H1 (cell line): ENCODE measurements at regions not wholly inside any gene's neighbourhood (a gene's known extent, or its start where the extent isn't known, plus 50 kb on each side); places are given as distances from the start of the nearest gene placed in this dataset.
A peak's percentile ranks its signal among the peaks of the same experiment; 100 is the strongest.

ENCODE experiments used
- CTCF ChIA-PET: fragments of 300-600 bp; sonication (Branson Sonifier 250); formaldehyde crosslinking; loops from one replicate; lab custom pipeline; 2021; ENCODE audit not compliant: partially characterized antibody; lab: Charles Lee
- POLR2A ChIA-PET: fragments of 300-600 bp; sonication (Branson Sonifier 250); formaldehyde crosslinking; loops from one replicate; lab custom pipeline; 2021; ENCODE audit warnings: inconsistent platforms; ENCODE audit not compliant: partially characterized antibody; lab: Charles Lee
- DNase-seq, 2 experiments: peaks; one replicate each; pipeline versions ENCODE4 v3.0.0 to v3.0.0-alpha.2; 2010 to 2022; ENCODE audit warnings: low spot score in 2 of 2, low read depth in 1 of 2, mixed read lengths in 1 of 2
- FAIRE-seq: peaks from 2 replicates; lab custom pipeline; 2011; peaks lifted over from hg19 to GRCh38; lab: Jason Lieb, UNC
- H2AFZ ChIP-seq: 2 replicates; pipeline ENCODE4 v1.8.1; 2012; ENCODE audit warnings: low read length, inconsistent platforms
- H2AK5ac ChIP-seq: 2 replicates; pipeline ENCODE4 v1.6.1; 2013; ENCODE audit warnings: low read depth, low read length
- H2BK120ac ChIP-seq: replicated peaks from 2 replicates; pipeline ENCODE3; 2013; ENCODE audit warnings: low read depth, low read length, inconsistent platforms
- H2BK12ac ChIP-seq: 2 replicates; pipeline ENCODE4 v1.6.1; 2013; ENCODE audit warnings: low read depth, low read length
- H2BK15ac ChIP-seq: 2 replicates; pipeline ENCODE4 v1.6.1; 2013; ENCODE audit warnings: low read length
- H2BK20ac ChIP-seq: 2 replicates; pipeline ENCODE4 v1.6.1; 2013; ENCODE audit warnings: low read length
- H2BK5ac ChIP-seq: 2 replicates; pipeline ENCODE4 v1.6.1; 2013; ENCODE audit warnings: low read depth, low read length
- H3K14ac ChIP-seq: 2 replicates; pipeline ENCODE4 v1.6.1; 2013; ENCODE audit warnings: inconsistent platforms; ENCODE audit not compliant: insufficient read length
- H3K18ac ChIP-seq: 2 replicates; pipeline ENCODE4 v1.6.1; 2013; ENCODE audit warnings: low read length; ENCODE audit errors: extremely low read depth
- H3K23ac ChIP-seq: 2 replicates; pipeline ENCODE4 v1.6.1; 2013; ENCODE audit warnings: inconsistent platforms; ENCODE audit not compliant: insufficient read length
- H3K23me2 ChIP-seq: 2 replicates; pipeline ENCODE4 v1.6.1; 2013; ENCODE audit warnings: low read depth, low read length
- H3K27ac ChIP-seq: 2 replicates; pipeline ENCODE4 v1.6.1; 2011; ENCODE audit warnings: low read depth, low read length, inconsistent platforms
- H3K27me3 ChIP-seq, 4 experiments: replicated peaks in 1 of 4; 1 replicate in 1 of 4; 2 replicates in 3 of 4; pipeline versions ENCODE4 v1.6.1 to v1.8.1; 2011 to 2013; ENCODE audit warnings: low read length in 3 of 4, mild to moderate bottlenecking in 3 of 4, inconsistent platforms in 2 of 4, mixed read lengths in 2 of 4, moderate library complexity in 1 of 4; ENCODE audit not compliant: control insufficient read depth in 3 of 4, insufficient read depth in 3 of 4; ENCODE audit errors: extremely low read depth in 1 of 4
- H3K36me3 ChIP-seq, 4 experiments: 2 replicates each; pipeline versions ENCODE4 v1.6.1 to v1.8.1; 2011 to 2013; ENCODE audit warnings: mild to moderate bottlenecking in 4 of 4, low read length in 3 of 4, moderate library complexity in 2 of 4, control low read depth in 1 of 4, inconsistent platforms in 1 of 4; ENCODE audit not compliant: insufficient read depth in 4 of 4, control insufficient read depth in 2 of 4
- H3K4ac ChIP-seq: replicated peaks from 2 replicates; pipeline ENCODE3; 2013; ENCODE audit warnings: low read length, low read depth, mixed read lengths, inconsistent platforms; ENCODE audit not compliant: insufficient read length
- H3K4me1 ChIP-seq, 4 experiments: replicated peaks in 1 of 4; 1 replicate in 1 of 4; 2 replicates in 3 of 4; pipeline versions ENCODE4 v1.6.1 to v1.8.1; 2011 to 2013; ENCODE audit warnings: low read length in 3 of 4, inconsistent platforms in 2 of 4, mixed read lengths in 1 of 4; ENCODE audit not compliant: insufficient read depth in 4 of 4, control insufficient read depth in 3 of 4
- H3K4me2 ChIP-seq, 2 experiments: 2 replicates each; pipeline versions ENCODE4 v1.6.1 to v1.8.1; 2011 to 2013; ENCODE audit warnings: low read depth in 2 of 2, low read length in 2 of 2, control low read depth in 1 of 2, inconsistent platforms in 1 of 2, mild to moderate bottlenecking in 1 of 2; ENCODE audit not compliant: insufficient read depth in 1 of 2
- H3K4me3 ChIP-seq, 4 experiments: fragments of 200-600, 300-600 bp in 1 of 4; sonication (generic), shearing (Covaris generic), sonication (Bioruptor Twin) in 1 of 4; 2 replicates each; pipeline versions ENCODE4 v1.5.1 to v1.8.1; 2011 to 2016; ENCODE audit warnings: low read length in 4 of 4, low read depth in 3 of 4, control low read depth in 2 of 4, inconsistent platforms in 2 of 4, mild to moderate bottlenecking in 2 of 4, mixed read lengths in 1 of 4, moderate library complexity in 1 of 4; ENCODE audit not compliant: insufficient read depth in 2 of 4; ENCODE audit errors: extremely low read depth in 1 of 4
- H3K56ac ChIP-seq: replicated peaks from 2 replicates; pipeline ENCODE3; 2013; ENCODE audit warnings: low read depth, mild to moderate bottlenecking, mixed read lengths, low read length, inconsistent platforms; ENCODE audit not compliant: insufficient read length
- H3K79me1 ChIP-seq: 2 replicates; pipeline ENCODE4 v1.6.1; 2013; ENCODE audit warnings: low read depth, low read length, control low read depth
- H3K79me2 ChIP-seq, 2 experiments: 2 replicates each; pipeline versions ENCODE4 v1.6.1 to v1.8.1; 2012 to 2013; ENCODE audit warnings: low read length in 2 of 2, mild to moderate bottlenecking in 2 of 2, inconsistent platforms in 1 of 2; ENCODE audit not compliant: insufficient read depth in 2 of 2, control insufficient read depth in 1 of 2
- H3K9ac ChIP-seq, 4 experiments: replicated peaks in 1 of 4; 1 replicate in 1 of 4; 2 replicates in 3 of 4; pipeline versions ENCODE4 v1.6.1 to v1.8.1; 2011 to 2013; ENCODE audit warnings: low read depth in 3 of 4, low read length in 3 of 4, control low read depth in 2 of 4, mild to moderate bottlenecking in 2 of 4, moderate library complexity in 2 of 4, inconsistent platforms in 1 of 4; ENCODE audit errors: extremely low read depth in 1 of 4
- H3K9me3 ChIP-seq, 2 experiments: 2 replicates each; pipeline versions ENCODE4 v1.6.1 to v1.8.1; 2012 to 2013; ENCODE audit warnings: mild to moderate bottlenecking in 2 of 2, moderate library complexity in 2 of 2, control low read depth in 1 of 2, inconsistent platforms in 1 of 2, low read depth in 1 of 2, low read length in 1 of 2, mixed read lengths in 1 of 2; ENCODE audit not compliant: insufficient read depth in 2 of 2
- H4K20me1 ChIP-seq, 2 experiments: replicated peaks in 1 of 2; 2 replicates each; pipeline versions ENCODE3 to v1.8.1; 2011 to 2013; ENCODE audit warnings: inconsistent platforms in 2 of 2, low read length in 2 of 2, mild to moderate bottlenecking in 1 of 2; ENCODE audit not compliant: insufficient read depth in 2 of 2, control insufficient read depth in 1 of 2
- H4K5ac ChIP-seq: 2 replicates; pipeline ENCODE4 v1.6.1; 2013; ENCODE audit warnings: low read length, low read depth, mixed read lengths, inconsistent platforms; ENCODE audit not compliant: insufficient read length
- H4K8ac ChIP-seq: 2 replicates; pipeline ENCODE4 v1.8.0; 2013; ENCODE audit warnings: mild to moderate bottlenecking, moderate library complexity, low read length, inconsistent platforms; ENCODE audit not compliant: insufficient read depth; ENCODE audit errors: extremely low read depth
- H4K91ac ChIP-seq: replicated peaks from 2 replicates; pipeline ENCODE3; 2013; ENCODE audit warnings: low read length, mixed read lengths, inconsistent platforms; ENCODE audit not compliant: insufficient read length
- CREB1 ChIP-seq: IDR thresholded peaks from 2 replicates; pipeline ENCODE4 v1.6.1; 2012; ENCODE audit warnings: inconsistent platforms
- JUN ChIP-seq: IDR thresholded peaks from 2 replicates; pipeline ENCODE4 v1.6.1; 2011; ENCODE audit warnings: low read depth, mild to moderate bottlenecking, improper control_type of control experiment, low read length
- JUND ChIP-seq: IDR thresholded peaks from 2 replicates; pipeline ENCODE4 v1.6.1; 2011; ENCODE audit warnings: mild to moderate bottlenecking, improper control_type of control experiment, low read length
- WGBS, 2 experiments: shearing (Covaris generic) in 1 of 2; methylation state at CpG; one replicate each; pipeline versions ENCODE4 v1.1.6 to v1.1.7; 2013 to 2015; ENCODE audit warnings: low lambda C conversion rate in 2 of 2, mixed read lengths in 2 of 2, inconsistent platforms in 1 of 2, low coverage in 1 of 2, missing lambda C conversion rate in 1 of 2; ENCODE audit not compliant: insufficient replicate concordance in 2 of 2, insufficient coverage in 1 of 2, insufficient read length in 1 of 2; ENCODE audit errors: extremely low coverage in 1 of 2, missing lambda C conversion rate in 1 of 2; 5-methylcytosine and 5-hydroxymethylcytosine counted together
- TF ChIP-seq, protein P1 (sequence below), 3 experiments: IDR thresholded peaks; 1 replicate in 2 of 3; 2 replicates in 1 of 3; pipeline versions ENCODE4 v1.5.1 to v1.6.1; 2011; ENCODE audit warnings: low read length in 3 of 3, mild to moderate bottlenecking in 3 of 3, inconsistent platforms in 2 of 3, low read depth in 1 of 3, moderate library complexity in 1 of 3; ENCODE audit not compliant: insufficient read depth in 1 of 3; ENCODE audit errors: control extremely low read depth in 1 of 3

DNA sequence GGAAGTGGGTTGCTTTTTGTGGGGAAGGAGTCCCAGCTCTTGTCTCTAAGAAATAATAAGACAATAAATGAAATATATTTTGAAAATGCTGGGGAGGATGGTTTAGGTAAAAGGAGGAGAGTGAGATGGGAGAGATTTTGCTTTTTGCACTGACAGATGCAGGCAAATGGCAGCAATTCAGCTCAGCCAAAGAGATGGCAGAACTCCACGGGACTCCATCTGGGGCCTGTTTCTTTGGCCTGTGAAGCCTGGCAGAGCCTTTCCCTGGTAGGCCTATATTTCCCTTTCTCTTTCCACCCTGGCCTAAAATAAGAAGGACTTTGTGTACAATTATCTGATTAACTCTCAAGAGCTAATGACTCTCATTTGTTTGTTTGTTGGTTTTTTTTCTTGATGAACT, 1525.1 kb downstream of the CDH11 start:
- no peak overlapping the region for H4K5ac ChIP-seq
- H2BK12ac ChIP-seq = no peak overlapping the region
- H3K4me2 ChIP-seq = no peak overlapping the region
- no peaks in the 10 kb centered on the region for H3K9me3 ChIP-seq
- H3K79me1 ChIP-seq = no peaks in the 10 kb centered on the region
- no peak overlapping the region for H2AFZ ChIP-seq
- CTCF ChIA-PET = interaction anchor here (0.8 kb wide), 1 partner anchor 84 kb away, joined by 3 read pairs; no protein-coding TSS in a partner anchor
- no peaks in the 10 kb centered on the region for H3K27me3 ChIP-seq
- no peak overlapping the region for H3K27ac ChIP-seq
- H2BK5ac ChIP-seq = no peak overlapping the region
- no peak overlapping the region for H2AK5ac ChIP-seq
- H4K8ac ChIP-seq = no peak overlapping the region
- no peak overlapping the region for H2BK120ac ChIP-seq
- H3K56ac ChIP-seq = peak overlapping the region; percentile 30
- TF ChIP-seq JUND (no peak), JUN (no peak), CREB1 (no peak)
- TF ChIP-seq, protein P1, sequence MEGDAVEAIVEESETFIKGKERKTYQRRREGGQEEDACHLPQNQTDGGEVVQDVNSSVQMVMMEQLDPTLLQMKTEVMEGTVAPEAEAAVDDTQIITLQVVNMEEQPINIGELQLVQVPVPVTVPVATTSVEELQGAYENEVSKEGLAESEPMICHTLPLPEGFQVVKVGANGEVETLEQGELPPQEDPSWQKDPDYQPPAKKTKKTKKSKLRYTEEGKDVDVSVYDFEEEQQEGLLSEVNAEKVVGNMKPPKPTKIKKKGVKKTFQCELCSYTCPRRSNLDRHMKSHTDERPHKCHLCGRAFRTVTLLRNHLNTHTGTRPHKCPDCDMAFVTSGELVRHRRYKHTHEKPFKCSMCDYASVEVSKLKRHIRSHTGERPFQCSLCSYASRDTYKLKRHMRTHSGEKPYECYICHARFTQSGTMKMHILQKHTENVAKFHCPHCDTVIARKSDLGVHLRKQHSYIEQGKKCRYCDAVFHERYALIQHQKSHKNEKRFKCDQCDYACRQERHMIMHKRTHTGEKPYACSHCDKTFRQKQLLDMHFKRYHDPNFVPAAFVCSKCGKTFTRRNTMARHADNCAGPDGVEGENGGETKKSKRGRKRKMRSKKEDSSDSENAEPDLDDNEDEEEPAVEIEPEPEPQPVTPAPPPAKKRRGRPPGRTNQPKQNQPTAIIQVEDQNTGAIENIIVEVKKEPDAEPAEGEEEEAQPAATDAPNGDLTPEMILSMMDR (IDR thresholded peaks at IDR 0.05; ENCODE audit: control extremely low read depth in 1 of 3, insufficient read depth in 1 of 3, low read depth in 1 of 3, low read length in 3 of 3) = no peak
- no peak overlapping the region for H3K4ac ChIP-seq
- H3K23ac ChIP-seq = no peak overlapping the region
- WGBS, 2 experiments = 78% methylated on average over 1 of the region's 1 CpG; no CpG with 5 or more reads in 1 of the 2 experiments
- H4K20me1 ChIP-seq = no peaks in the 10 kb centered on the region
- no peaks in the 10 kb centered on the region for H3K23me2 ChIP-seq
- DNase-seq = no peak
- H2BK20ac ChIP-seq = no peak overlapping the region
- no peaks in the 10 kb centered on the region for H3K79me2 ChIP-seq
- H3K36me3 ChIP-seq = no peaks in the 10 kb centered on the region
- H3K18ac ChIP-seq = no peak overlapping the region
- no peak overlapping the region for H3K4me3 ChIP-seq
- H2BK15ac ChIP-seq = no peak overlapping the region
- no peak overlapping the region for H3K14ac ChIP-seq
- no peak overlapping the region for H4K91ac ChIP-seq
- H3K4me1 ChIP-seq = no peaks in the 10 kb centered on the region
- H3K9ac ChIP-seq = no peak overlapping the region
- POLR2A ChIA-PET = no interaction called here
- no peak for FAIRE-seq
